Sigmoid colon (tissue), 4 donors: ENCODE measurements at regions not wholly inside any gene's neighbourhood (a gene's known extent, or its start where the extent isn't known, plus 50 kb on each side); places are given as distances from the start of the nearest gene placed in this dataset.

Source experiments
- POLR2A ChIP-seq, 2 donors: fragments of 450-650 bp; IDR thresholded peaks; one replicate each; pipeline ENCODE4 v1.6.1; 2016; ENCODE audit warnings: antibody characterized with exemption in 2 of 2, mild to moderate bottlenecking in 2 of 2, moderate library complexity in 2 of 2
- POLR2AphosphoS5 ChIP-seq, 4 donors: sonication (generic); formaldehyde crosslinking; IDR thresholded peaks; one replicate each; pipeline ENCODE4 v1.6.1; 2017; ENCODE audit warnings: antibody characterized with exemption in 4 of 4
- TF ChIP-seq, protein P1 (sequence below), 4 experiments: fragments of 450-650 bp in 3 of 4; fragments of 200-600 bp in 1 of 4; IDR thresholded peaks; one replicate each; pipeline ENCODE4 v1.5.1; 2016 to 2019; ENCODE audit warnings: antibody characterized with exemption in 4 of 4, mild to moderate bottlenecking in 3 of 4, moderate library complexity in 2 of 4

GRCh38 chr4:97123573-97123972, 1019.7 kb downstream of the STPG2 start:
- no peak for TF ChIP-seq POLR2A (IDR thresholded peaks at IDR 0.05)
- TF ChIP-seq POLR2AphosphoS5 (IDR thresholded peaks at IDR 0.05) = no peak
- TF ChIP-seq, protein P1, sequence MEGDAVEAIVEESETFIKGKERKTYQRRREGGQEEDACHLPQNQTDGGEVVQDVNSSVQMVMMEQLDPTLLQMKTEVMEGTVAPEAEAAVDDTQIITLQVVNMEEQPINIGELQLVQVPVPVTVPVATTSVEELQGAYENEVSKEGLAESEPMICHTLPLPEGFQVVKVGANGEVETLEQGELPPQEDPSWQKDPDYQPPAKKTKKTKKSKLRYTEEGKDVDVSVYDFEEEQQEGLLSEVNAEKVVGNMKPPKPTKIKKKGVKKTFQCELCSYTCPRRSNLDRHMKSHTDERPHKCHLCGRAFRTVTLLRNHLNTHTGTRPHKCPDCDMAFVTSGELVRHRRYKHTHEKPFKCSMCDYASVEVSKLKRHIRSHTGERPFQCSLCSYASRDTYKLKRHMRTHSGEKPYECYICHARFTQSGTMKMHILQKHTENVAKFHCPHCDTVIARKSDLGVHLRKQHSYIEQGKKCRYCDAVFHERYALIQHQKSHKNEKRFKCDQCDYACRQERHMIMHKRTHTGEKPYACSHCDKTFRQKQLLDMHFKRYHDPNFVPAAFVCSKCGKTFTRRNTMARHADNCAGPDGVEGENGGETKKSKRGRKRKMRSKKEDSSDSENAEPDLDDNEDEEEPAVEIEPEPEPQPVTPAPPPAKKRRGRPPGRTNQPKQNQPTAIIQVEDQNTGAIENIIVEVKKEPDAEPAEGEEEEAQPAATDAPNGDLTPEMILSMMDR (IDR thresholded peaks at IDR 0.05) = no peak
